M059J (cell line): ENCODE measurements at regions not wholly inside any gene's neighbourhood (a gene's known extent, or its start where the extent isn't known, plus 50 kb on each side); places are given as distances from the start of the nearest gene placed in this dataset.

Source experiments
- DNase-seq: peaks from one replicate; pipeline ENCODE4 v3.0.0-alpha.2; 2012; ENCODE audit warnings: low read depth

GRCh38 chr10:131650169-131650705, 250.6 kb upstream of the PPP2R2D start:
- DNase-seq, result no peak

- DNase-seq, result no peak
Measured at GRCh38 chr10:131650771-131651673, 249.8 kb upstream of the PPP2R2D start.

- DNase-seq, result no peak
Measured at GRCh38 chr10:131651674-131652437, 249.0 kb upstream of the PPP2R2D start.

DNA sequence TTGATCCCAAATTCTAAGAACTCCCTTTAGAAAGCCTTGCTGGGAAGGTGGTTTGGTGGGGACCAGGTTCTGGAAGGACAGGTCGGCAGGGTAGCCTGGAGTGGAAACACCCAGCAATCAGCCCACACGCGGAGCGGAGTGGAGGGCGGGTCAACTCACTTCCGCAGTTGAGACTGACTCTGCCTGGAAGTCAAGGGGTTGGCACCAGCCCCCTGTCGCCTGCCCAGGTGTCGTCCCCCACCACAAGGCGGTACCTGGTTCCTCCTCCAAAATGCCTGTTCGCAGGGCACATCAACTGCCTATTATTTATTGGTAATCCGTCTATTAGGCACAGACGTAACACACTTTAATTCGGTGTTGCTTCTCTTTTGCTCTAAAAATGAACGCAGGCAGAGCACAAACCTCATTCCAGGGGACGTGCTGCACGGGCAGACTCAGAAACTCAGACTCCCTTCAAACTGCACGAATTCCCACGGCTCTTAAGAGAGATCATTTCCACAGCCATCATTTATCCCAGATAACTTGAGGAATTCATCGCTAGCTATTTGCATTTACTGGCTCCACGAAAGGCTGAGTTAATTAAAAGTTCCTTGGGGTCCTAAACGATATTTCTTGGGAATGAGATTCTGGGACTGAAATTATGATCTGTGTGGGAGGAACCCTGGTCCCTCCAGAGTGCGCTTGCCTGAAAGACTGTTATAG, 248.2 kb upstream of the PPP2R2D start:
- no peak for DNase-seq

- DNase-seq, result no peak
Measured at GRCh38 chr10:131653140-131653539, 247.7 kb upstream of the PPP2R2D start.

DNA sequence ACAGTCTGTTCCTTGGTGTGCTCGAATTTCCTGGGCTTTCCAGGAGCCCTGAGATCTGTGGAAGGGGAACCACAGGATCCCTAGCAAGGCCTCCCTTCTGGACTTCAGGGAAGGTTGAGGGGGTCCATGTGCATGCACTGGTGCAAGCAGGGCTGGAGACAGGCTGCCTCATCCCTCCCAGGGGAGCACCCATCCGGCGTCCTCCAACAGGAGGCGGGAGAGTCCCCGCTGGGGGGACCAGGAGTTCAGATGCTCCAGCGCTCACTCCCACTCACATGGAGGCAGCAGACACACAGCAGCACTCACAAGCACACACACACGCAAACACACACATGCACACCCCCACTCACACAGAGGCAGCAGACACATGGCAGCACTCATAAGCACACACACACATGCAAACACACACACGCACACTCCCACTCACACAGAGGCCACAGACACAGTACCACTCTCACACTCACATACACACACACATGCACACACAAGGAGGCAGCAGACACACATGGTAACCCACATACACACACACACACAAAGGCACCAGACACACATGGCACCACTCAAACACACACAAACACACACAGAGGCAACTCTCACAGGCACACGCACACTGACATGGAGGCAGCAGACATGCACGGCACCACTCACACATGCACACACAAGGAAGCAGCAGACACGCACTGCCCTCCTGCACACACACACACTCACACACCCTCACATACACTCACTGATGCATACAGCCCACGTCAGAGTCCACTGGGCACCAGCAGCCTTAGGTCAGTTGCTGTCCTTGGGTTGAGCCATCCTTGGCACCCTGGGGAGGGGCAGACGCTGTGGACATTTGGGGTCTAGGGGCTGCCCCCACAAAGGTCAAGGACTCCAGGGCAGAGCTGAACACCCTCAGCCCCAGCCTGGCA, 247.0 kb upstream of the PPP2R2D start:
- no peak for DNase-seq

- no peak for DNase-seq
Measured at GRCh38 chr10:131654471-131655087, 246.2 kb upstream of the PPP2R2D start.

DNA sequence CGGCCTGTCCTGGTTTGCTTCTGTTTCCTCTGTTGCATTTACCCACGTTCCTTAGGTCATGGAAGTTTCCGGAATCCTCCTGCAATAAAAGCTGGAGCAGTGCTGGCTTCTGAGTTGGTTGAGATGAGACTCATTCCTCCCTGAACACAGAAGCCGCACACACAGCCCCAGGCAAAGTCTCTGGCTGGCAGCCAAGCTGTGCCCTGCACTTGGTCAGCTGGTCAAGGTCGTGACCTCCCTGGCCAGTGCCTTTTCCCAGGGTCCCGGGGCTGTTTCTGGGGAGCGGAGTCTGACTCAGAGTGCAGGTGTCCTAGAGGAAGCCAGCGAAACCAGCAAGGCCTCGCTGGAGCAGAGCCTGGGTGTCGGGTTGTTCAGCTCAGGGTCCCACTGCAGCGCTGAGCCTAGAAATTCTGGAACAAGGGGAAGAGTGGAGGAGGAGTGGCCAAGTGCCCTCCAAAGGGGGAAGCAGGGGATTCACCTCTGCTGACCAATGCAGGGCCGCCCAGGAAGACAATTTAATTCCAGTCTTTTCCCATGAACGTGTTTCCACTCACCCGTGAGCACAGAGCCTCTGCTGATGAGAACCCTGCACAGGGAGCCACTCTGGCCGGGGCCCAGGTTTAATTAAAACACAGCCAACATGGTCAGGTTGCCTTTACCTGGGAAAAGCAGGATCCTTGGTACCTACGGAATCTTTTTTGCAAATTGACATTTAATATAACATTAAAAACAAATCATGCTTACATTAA, 245.5 kb upstream of the PPP2R2D start:
- DNase-seq, result peak; percentile 86

GRCh38 chr10:131656009-131656408, 244.8 kb upstream of the PPP2R2D start:
- DNase-seq, result peak; percentile 33

DNA sequence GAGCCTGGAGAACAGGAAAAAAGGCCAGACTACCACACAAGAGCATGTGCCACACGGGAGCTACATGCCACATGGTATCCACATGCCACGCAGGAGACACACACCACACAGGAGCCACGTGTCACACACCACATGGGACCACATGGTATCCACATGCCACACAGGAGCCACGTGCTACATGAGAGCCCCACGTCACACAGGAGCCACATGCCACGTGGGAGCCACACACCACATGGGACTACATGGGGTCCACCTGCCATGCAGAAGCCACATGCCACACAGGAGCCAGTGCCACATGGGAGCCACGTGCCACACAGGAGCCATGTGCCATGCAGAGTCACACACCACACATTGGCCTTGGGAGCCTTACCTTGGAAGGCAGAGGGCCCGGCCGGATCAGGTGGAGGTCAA, 244.4 kb upstream of the PPP2R2D start:
- no peak for DNase-seq

GRCh38 chr10:131657318-131657984, 243.4 kb upstream of the PPP2R2D start:
- DNase-seq, result no peak

DNA sequence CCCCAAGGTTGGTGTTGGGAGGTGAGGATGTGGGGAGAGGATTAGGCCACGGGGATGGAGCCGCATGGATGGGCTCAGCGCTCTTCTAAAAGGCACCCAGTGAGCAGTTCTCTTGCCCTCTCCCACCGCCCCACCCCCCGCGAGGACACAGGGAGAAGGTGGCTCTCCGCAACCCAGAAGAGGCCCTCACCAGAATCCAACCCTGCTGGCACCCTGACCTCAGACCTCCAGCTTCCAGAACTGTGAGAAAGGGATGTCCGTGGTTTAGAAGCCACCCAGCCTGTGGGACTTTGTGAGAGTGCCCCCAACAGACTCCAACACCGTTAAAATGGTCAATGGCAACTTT, 242.8 kb upstream of the PPP2R2D start:
- no peak for DNase-seq

GRCh38 chr10:131658476-131659110, 242.2 kb upstream of the PPP2R2D start:
- DNase-seq, result no peak

DNA sequence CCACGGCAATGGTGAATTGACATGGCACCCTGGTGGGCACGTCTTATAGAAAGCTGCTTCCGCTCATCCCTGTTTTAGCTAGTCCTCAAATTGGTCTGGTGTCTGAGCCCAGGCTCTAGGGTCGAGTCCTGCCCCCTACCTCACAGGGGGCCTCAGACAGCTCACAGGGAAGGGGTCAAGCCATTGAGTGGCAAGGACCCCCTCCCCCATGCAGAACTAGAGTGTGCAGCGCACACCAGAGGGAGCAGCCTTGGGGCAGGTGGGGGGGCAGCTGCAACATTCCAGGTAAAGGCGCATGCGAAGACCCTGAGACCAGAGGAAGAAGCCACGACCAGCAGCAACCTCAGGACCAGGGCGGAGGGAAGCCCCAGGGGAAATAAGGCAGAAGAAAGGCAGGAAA, 240.4 kb upstream of the PPP2R2D start:
- DNase-seq, result no peak

GRCh38 chr10:131662851-131663250, 238.0 kb upstream of the PPP2R2D start:
- no peak for DNase-seq

DNA sequence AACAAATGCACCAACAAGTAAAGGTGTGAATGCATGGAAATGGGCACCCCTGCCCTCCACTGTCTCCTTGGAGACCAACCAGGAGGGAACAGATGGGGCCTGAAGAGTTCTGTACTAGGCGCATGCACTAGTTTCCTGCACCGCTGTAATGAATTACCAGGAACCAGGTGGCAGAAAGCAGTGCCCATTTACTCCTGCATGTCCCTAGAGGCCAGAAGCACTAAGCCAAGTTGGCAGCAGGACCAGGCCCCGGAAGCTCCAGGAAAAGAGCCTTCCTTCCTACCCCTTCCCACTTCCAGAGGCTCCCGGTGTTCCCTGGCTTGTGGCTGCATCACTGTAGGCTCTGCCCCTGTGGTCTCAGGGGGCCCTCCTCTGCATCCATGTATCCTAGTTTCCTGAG, 237.5 kb upstream of the PPP2R2D start:
- no peak for DNase-seq

- DNase-seq, result no peak
Measured at GRCh38 chr10:131666091-131666490, 234.7 kb upstream of the PPP2R2D start.

DNA sequence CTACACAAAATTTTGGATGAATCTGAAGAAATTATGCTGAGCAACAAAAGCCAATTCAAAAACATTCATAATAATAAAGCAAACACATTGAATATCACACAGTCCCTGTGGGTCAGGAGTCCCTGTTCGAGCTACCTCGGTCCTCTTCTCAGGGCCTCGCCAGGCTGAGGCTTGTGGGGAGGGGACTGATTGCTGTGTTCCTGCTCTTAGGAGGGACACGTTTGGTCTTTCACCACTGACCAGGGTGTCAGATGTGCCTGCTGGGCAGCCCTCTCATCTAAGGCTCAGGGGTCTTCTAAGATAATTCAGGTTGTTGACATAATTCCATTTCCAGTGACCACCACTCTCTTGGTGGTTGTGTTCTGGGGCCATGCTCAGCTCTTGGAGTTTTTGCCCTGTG, 233.8 kb upstream of the PPP2R2D start:
- no peak for DNase-seq

DNA sequence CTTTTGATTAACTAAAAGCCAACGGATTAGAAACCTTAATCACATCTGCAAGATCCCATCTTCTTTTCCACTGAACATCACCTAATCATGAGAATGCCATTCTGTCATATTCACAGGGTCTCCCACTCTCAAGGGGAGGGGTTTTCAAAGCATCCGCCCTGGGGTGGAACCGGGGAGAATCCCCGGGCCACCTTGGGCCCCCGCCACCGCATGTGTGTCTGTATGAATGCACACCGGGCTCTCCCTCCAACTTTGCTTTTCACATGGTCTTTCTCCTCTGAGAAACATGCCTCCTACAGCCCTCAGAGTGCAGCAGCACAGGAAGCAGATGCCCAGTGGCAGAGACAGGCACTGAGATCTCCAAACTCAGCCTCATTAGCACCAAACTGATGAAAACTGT, 233.2 kb upstream of the PPP2R2D start:
- DNase-seq, result no peak
